ENCODE measurements at regions not wholly inside any gene's neighbourhood (a gene's known extent, or its start where the extent isn't known, plus 50 kb on each side); places are given as distances from the start of the nearest gene placed in this dataset.

DNA sequence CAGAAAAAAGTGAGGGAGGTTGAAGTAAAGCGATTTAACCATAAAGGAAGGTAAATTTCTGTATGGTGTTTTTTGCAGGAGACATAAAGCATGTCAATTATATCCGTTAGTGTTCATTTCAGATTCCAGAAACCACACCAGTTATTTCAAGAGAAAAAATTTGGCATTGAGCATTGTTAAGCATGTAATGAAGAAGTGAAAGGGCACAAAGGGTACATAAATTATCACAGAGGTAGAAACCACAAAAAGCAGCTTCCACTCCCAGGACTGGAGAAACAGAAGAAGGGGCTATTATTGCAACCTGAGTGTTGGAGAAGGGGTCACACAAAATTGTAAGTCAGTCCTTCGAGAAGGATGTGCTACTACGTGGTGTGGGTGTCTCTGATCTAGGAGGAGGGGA lies 72.2 kb upstream of the DACH1 start:
- TF ChIP-seq, protein P1, sequence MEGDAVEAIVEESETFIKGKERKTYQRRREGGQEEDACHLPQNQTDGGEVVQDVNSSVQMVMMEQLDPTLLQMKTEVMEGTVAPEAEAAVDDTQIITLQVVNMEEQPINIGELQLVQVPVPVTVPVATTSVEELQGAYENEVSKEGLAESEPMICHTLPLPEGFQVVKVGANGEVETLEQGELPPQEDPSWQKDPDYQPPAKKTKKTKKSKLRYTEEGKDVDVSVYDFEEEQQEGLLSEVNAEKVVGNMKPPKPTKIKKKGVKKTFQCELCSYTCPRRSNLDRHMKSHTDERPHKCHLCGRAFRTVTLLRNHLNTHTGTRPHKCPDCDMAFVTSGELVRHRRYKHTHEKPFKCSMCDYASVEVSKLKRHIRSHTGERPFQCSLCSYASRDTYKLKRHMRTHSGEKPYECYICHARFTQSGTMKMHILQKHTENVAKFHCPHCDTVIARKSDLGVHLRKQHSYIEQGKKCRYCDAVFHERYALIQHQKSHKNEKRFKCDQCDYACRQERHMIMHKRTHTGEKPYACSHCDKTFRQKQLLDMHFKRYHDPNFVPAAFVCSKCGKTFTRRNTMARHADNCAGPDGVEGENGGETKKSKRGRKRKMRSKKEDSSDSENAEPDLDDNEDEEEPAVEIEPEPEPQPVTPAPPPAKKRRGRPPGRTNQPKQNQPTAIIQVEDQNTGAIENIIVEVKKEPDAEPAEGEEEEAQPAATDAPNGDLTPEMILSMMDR (IDR thresholded peaks at IDR 0.05): no peak
- TF ChIP-seq POLR2AphosphoS5 (IDR thresholded peaks at IDR 0.05; ENCODE audit: low read depth, low read length): no peak
- no peak for TF ChIP-seq FOSL2 (IDR thresholded peaks at IDR 0.05; ENCODE audit: borderline replicate concordance, low read depth)
- no peak for TF ChIP-seq EP300 (IDR thresholded peaks at IDR 0.05; ENCODE audit: borderline replicate concordance in 1 of 2, low read depth in 1 of 2, low read length in 1 of 2)
- no peak for TF ChIP-seq GABPA (IDR thresholded peaks at IDR 0.05; ENCODE audit: low read depth)
- no peak for TF ChIP-seq FOXJ3 (CRISPR knock-in tag; IDR thresholded peaks at IDR 0.05)
- TF ChIP-seq JUND (IDR thresholded peaks at IDR 0.05): no peak
- no peak for TF ChIP-seq TAF1 (IDR thresholded peaks at IDR 0.05; ENCODE audit: borderline replicate concordance, low read depth, low read length)
- no peak for TF ChIP-seq RAD21 (IDR thresholded peaks at IDR 0.05; ENCODE audit: low read length)
- no peak for TF ChIP-seq RFX5 (IDR thresholded peaks at IDR 0.05; ENCODE audit: low read length)

Data from SK-N-SH (cell line).